DND-41 (cell line): ENCODE measurements at regions not wholly inside any gene's neighbourhood (a gene's known extent, or its start where the extent isn't known, plus 50 kb on each side); places are given as distances from the start of the nearest gene placed in this dataset.

Experiments
- CTCF ChIP-seq: IDR thresholded peaks from 2 replicates; pipeline ENCODE4 v1.5.1; 2012; ENCODE audit warnings: borderline replicate concordance, low read length, moderate library complexity, mild to moderate bottlenecking; ENCODE audit not compliant: poor library complexity, severe bottlenecking; ENCODE audit errors: extremely low read depth
- EZH2 ChIP-seq: IDR thresholded peaks from 3 replicates; pipeline ENCODE4 v1.6.1; 2012; ENCODE audit warnings: borderline replicate concordance, low read depth, mild to moderate bottlenecking, moderate library complexity, low read length, inconsistent platforms; ENCODE audit not compliant: severe bottlenecking

DNA sequence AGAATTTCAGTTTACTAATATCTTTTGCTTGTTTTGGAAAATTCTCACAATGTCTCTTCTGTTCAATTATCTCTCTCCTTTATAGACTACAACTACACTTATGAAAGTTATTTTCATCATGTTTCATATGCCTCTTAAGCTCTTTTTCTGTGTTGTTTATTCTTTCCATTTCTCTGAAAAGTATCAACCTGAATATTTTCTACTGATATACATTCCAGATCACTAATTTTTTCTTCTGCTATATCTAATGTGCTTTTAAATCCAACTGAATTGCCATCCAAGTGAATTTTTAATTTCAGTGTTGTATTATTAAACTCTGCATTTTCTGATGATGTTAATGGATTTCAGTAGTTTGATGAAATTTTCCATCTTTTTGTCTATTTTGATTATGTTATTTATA lies 301.3 kb downstream of the HRH4 start:
- TF ChIP-seq CTCF (no peak), EZH2 (no peak)
